Astrocyte of the hippocampus (primary cell): ENCODE measurements at regions not wholly inside any gene's neighbourhood (a gene's known extent, or its start where the extent isn't known, plus 50 kb on each side); places are given as distances from the start of the nearest gene placed in this dataset.
A peak's percentile ranks its signal among the peaks of the same experiment; 100 is the strongest.

Source experiments
- DNase-seq: peaks from one replicate; pipeline ENCODE4 v3.0.0; 2011; ENCODE audit warnings: low read depth, low spot score

GRCh38 chr1:62917314-62917713 is 133.4 kb downstream of the ATG4C start:
- DNase-seq = no peak

GRCh38 chr1:62917805-62918204 is 133.9 kb downstream of the ATG4C start:
- no peak for DNase-seq

GRCh38 chr1:62918700-62919099 is 134.8 kb downstream of the ATG4C start:
- no peak for DNase-seq

GRCh38 chr1:62922006-62922405 is 138.1 kb downstream of the ATG4C start:
- DNase-seq = no peak

DNA sequence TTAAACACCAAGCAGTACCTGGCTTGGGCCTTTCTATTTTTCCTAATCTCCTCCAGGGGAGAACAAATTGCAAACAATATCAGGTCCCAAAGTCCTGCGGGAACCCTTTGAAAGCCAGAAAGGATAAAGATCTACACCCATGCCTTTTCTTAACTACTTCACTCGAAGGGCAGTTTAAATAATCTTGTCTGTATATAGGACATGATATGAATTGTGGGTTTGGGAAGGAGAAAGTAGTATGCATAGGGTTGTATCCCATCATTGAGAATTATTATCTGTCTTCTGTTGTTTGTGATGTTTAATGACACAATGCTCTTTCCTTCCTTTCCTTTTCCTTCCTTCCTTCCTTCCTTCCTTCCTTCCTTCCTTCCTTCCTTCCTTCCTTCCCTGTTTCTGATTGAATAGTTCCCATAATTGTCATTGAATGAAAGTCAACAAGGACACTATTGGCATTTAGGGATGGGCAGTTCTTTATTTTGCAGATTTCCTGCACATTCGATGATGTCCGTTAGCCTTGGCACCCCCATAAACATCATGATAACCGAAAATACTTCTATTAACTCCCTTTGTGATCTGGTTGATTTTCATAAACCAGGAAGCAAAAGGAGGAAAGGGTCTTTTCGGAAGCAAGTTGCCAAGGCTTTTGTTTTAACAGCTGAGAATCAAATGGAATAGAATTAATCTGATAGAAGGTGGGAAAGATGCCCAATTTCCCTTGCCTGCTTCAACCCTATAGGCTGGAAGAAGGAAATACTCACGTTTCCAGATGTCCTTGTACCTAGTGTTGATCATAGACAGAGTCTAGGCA is 141.3 kb downstream of the ATG4C start:
- DNase-seq = no peak

DNA sequence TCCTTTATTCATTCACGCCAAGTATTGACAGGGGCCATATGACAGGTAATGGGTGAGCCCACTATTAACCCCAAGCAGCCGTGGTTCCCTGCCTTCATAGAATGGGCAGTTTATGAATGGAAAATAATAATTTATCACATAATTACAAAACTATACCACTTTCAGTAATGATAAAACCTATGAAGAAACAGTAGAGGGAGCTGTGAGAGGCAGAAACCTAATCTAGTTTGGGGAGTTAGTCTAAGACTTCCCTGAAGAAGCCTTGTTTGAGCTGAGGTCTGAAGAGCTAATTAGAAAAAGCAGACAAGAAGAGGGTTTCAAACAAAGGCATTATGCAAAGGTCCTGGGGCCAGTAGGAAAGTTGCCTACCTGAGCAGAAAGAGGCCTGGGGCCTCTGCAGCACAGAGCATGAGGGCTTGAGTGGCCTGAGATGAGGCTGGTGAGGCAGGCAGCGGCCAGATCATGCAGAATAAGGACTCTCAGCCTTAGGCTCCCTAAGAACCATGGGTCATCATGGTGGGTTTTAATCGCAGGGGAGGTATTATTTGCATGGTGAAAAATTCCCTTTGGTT is 142.8 kb downstream of the ATG4C start:
- no peak for DNase-seq

- no peak for DNase-seq
These were observed 145.0 kb downstream of the ATG4C start for GRCh38 chr1:62928885-62929284.

- DNase-seq = no peak
These were observed 153.8 kb downstream of the ATG4C start for GRCh38 chr1:62937634-62938296.

DNA sequence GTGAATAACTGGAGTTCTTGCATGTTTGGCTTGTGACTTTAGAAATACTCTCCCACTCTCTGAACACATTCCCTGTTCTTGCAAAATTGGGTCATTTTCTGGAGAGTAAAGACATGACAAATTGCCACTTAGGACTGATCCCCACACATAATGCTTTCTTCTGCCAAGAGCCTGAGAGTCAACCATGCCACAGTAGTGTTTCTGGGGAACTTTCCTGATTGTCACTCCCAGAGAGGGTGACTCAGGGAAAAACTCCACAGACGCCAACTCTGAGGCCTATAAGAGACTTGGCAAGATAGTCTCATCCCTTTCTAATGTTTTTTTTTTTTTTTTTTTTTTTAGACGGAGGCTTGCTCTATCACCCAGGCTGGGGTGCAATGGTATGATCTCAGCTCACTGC is 157.8 kb downstream of the ATG4C start:
- DNase-seq = no peak

DNA sequence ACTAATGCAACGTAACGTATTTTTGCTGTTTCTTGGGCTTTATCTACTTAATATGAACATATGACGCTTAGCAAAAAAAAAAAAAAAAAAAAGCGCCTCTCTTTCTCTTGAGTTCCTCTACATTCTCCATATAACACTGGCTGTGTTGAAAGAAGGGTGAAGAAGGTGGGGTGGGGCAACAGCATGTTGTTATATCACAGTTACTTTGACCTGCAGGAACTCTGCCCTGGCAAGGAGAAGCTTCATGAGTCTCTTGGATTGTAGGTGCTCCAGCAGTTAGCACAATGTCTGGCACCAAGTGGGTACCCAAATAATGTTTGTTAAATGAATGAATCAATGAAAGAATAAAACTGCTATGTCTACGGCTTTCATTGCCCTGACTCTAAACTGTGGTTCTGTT is 162.6 kb downstream of the ATG4C start:
- DNase-seq = no peak

DNA sequence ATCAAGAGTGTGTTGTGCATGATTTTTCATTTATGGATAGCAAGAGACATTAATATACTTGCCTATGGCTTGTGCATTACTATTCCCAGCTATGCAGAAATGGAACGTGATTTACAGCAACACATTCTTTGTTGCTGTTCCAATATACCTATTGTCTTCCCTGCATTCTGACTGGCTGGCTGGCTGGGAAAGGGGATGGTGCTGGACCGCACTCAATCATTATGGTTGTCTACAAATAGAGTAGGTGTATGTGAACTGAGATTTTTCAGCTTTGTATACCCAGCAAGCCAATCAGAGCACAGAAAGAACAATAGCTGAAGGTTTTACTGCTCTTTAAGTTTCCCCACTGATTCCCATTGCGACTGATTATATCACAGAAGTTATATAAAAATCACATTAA is 167.5 kb downstream of the ATG4C start:
- no peak for DNase-seq

GRCh38 chr1:62952596-62952995 is 168.7 kb downstream of the ATG4C start:
- no peak for DNase-seq

DNA sequence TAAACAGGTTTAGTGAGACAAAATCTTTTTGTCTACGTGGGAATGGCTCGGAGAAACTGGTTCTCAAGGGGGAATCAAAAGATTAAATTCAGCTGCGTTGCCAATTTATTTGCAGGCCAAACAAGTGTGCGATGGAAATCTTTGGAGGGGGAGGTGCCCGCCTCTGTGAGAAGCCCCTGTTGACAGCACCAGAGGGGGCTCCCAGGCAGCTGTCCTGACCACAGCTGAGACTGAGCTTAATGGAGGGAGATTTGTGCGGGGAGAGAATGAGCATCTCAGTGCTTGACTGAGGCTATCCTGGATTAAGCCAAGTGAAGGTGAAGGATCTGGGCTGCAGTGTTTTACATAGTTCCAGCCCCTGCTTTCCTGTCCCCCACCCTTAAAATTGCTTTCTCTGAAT is 169.7 kb downstream of the ATG4C start:
- DNase-seq = no peak

DNA sequence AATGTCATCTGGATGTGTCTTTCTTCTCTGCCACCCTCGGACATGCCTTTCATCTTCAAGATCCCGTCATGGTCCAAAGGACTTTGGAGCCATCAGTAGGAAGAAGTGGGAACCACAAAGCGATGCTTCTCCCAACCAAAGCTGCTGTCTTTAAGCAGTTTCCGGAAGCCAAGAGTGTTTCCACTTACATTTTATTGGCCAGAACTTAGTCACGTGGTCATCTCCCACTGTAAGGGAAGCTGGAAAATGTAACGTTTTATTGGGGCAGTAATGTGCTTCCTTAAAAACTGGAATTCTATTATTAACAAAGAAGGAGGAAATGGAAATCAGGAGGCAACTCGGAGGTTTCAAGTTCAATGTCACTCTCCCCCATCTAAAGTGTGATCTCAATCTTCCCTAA is 170.8 kb downstream of the ATG4C start:
- no peak for DNase-seq

- no peak for DNase-seq
These were observed 171.7 kb downstream of the ATG4C start for GRCh38 chr1:62955666-62956065.

DNA sequence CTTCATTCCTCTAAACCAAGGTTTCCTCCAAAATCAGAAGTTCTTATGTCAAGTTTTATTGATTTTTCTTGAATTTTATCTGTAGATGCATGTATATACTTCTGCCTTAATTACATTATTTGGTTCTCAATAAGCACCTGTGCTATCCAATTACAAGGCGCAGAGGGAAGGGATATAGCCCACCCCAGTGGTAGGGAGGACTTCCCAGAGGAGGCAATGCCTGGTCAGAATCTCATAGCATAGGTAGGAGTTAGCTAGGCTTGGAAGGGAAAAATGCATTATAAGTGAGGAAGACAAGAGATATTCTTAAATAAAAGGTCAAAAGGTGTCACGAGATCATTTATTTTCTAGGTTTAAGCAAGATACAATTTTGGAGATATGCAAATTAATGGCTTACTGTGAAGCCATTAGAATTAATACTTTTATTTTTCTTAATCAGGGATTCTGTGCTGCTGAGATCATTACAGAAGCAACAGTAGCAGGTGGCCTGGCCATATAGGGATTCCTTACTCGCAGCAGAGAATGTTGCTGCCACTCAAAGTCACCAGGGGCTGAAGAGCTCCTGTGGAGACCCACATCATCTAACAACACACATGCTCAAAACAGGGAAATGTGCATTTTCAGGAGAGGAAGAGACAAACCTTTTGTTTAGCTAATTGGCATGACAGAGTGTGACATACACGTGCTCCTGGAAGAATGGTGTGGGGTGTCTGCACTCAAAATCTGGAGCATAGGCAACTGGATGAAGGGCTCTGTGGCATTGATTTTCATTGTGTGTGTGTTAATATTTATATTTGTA is 178.3 kb downstream of the ATG4C start:
- no peak for DNase-seq

DNA sequence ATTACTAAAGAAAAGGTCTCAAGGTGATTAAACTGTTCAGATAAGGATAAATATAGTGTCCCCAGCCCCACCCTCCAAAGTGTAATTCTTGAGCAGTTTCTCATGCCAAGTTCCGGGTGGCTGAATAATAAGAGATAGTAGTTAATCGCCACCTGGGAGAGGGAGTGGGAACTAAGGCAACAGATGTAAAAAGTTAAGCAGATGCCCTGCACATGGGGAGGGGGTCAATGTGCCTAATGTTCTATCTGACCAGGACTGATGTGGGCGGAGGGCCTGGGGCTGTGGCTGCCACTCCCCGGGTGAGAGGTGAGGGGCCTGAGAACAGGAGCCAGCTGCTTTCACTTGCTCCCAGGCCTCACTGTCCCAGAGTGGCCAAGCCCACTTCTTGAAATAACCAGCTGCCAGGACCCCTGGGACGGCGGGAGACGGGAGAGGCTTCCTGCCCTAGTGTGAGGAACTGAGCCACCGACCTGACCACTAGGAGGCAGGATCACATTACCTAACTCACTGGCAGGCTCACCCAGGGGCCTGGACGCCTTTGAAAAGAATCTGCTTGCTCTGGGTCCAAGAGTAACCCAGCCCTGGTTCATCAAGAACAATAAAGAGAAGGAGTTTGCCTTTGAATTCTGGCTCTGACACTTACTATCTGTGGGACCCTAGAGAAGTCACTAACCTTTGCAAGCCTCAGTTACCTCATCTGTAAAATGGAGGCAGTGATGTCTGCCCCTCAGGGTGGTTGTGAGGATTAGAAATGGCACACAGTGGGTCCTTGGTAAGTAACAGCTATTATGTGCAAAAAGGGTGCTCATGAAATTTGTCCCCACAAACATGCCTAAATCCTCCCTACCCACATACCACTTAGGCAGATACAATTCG is 179.2 kb downstream of the ATG4C start:
- DNase-seq = peak; percentile 65

DNA sequence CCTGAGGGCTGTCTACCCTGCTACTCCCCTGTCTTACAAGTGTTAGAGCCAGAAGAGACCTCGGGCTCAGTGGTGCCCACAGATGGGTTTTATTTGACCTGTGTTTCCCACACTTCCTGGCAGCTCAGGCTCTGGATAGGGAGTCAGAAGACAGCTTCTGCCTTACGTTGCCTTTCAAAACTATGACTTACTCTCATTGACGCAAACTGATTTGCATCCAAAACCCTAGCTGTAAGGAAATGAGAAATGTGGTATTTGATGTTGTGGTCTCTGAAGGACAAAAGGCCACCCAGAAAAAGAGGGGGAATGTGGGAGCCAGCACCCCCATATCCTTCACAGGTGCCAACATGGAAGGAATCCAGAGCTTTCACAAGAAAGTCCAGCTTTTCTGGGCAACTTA is 180.2 kb downstream of the ATG4C start:
- no peak for DNase-seq

DNA sequence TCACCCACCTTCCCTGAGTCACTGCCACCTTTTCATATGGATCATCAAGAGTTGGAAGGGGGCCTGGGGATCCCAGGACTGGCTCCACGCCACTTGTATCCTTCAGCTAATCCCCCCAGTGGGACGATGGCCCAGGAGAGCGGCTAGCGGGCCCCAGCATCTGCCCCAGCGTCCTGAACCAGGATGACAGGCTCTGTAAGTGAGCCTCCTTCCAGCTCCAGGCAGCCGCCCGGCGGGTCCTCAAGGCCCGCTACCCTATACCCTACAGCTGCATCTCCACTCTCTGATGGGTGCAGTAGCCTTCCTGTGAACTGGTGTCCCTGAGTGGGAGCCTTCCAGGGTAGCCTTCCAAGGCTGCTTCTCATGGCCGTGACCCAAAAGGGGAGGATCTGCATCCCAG is 183.1 kb downstream of the ATG4C start:
- no peak for DNase-seq

DNA sequence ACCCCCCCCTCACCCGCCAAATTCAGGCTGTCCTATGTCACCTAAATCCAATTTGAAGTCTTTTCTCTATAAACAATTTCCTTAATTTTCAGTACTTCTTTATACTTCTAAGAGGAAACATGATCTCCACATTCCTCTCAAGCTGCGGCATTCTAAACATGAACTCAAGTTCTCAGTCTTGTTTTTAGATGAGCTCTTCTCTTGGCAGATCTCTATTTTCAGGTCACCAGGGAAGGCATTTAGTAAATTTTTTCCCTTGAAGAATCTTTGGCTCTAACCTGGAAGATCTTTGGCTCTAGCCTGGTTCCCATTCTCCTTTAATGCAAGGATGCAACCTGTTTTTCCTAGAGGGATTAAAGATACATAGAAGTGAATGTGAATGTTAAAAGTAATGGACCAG is 193.4 kb downstream of the ATG4C start:
- DNase-seq = peak; percentile 8

DNA sequence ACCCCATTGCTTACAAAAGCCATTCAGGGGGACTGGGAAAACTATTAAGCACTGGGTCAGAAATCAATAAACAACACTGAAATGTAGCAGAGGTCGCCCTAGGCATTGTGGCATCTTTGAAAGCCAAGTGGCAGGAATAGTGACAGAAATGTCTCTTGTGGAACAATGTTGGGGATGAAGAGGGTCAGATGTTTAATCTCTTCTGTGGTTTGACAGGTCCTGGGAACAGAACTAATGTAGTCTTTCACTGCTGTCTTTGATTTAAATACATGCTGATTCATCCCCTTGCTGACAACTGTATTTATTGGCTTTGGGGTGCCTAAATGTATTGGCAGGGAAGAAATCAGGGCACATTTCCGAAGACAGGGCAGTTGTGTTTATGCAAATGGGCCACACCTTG is 194.8 kb downstream of the ATG4C start:
- no peak for DNase-seq
